ENCODE measurements at regions not wholly inside any gene's neighbourhood (a gene's known extent, or its start where the extent isn't known, plus 50 kb on each side); places are given as distances from the start of the nearest gene placed in this dataset.

GRCh38 chr2:157068237-157068636 lies 189.3 kb upstream of the GALNT5 start:
- Histone ChIP-seq H3K27ac (ENCODE audit: low read depth, low read length) (no peak overlapping the region), H2AFZ (ENCODE audit: low read depth, low read length) (no peak overlapping the region), H3K79me2 (ENCODE audit: insufficient read depth, low read length) (no peaks in the 10 kb centered on the region), H4K20me1 (ENCODE audit: insufficient read depth, low read length) (no peaks in the 10 kb centered on the region), H3K27me3 (ENCODE audit: insufficient read depth, low read length) (no peaks in the 10 kb centered on the region), H3K36me3 (ENCODE audit: insufficient read depth, low read length) (no peaks in the 10 kb centered on the region), H3K4me1 (ENCODE audit: insufficient read depth, low read length) (no peaks in the 10 kb centered on the region), H3K4me3 (ENCODE audit: insufficient read depth, low read depth, low read length) (no peak overlapping the region), H3K9ac (ENCODE audit: low read length) (no peak overlapping the region), H3K9me3 (ENCODE audit: insufficient read depth, low read depth, low read length) (no peaks in the 10 kb centered on the region), H3K4me2 (ENCODE audit: low read length) (no peak overlapping the region)
- Mint-ChIP-seq H3K27me3 (ENCODE audit: low read depth, unreplicated experiment) (no peaks in the 10 kb centered on the region), H3K27ac (ENCODE audit: unreplicated experiment) (no peak overlapping the region), H3K4me3 (ENCODE audit: unreplicated experiment) (no peak overlapping the region), H3K9me3 (ENCODE audit: unreplicated experiment) (peaks cover 14% of the 10 kb centered on the region), H3K36me3 (ENCODE audit: low read depth, unreplicated experiment) (no peaks in the 10 kb centered on the region), H3K4me1 (ENCODE audit: low read depth, unreplicated experiment) (peaks cover 5% of the 10 kb centered on the region)
- no peak for FAIRE-seq
- DNase-seq (ENCODE audit: low read depth), result no peak
- no peak for TF ChIP-seq EZH2 (IDR thresholded peaks at IDR 0.05; ENCODE audit: insufficient read depth, low read length)
- TF ChIP-seq CTCF (IDR thresholded peaks at IDR 0.05; ENCODE audit: insufficient read depth, low read depth, low read length), result no peak

DNA sequence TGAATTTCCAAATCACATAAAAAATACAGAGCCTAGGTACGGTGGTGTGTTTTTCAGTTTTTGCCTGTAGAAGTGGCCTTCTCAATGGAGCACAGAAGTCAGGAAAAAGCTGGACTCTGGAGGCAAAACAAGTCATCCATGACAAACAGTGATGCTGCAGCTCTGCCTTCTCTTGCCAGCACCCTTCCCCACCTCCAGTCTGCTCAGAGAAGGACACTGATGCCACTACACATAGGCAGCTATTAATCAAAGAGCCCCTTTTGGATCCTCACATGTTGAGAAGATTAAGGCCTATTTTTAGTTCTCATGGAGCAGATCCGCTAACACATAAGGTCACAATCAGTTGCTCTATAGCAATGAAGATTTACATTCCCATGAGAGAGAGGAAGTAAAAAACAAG lies 181.6 kb upstream of the GALNT5 start:
- peaks cover 9% of the 10 kb centered on the region for H3K9me3 Mint-ChIP-seq (ENCODE audit: unreplicated experiment)
- no peaks in the 10 kb centered on the region for H3K36me3 Mint-ChIP-seq (ENCODE audit: low read depth, unreplicated experiment)

More for the DNA sequence above, 181.6 kb upstream of the GALNT5 start:
- Histone ChIP-seq H3K9ac (ENCODE audit: low read length) (no peak overlapping the region), H3K4me1 (ENCODE audit: insufficient read depth, low read length) (no peaks in the 10 kb centered on the region), H3K4me3 (ENCODE audit: insufficient read depth, low read depth, low read length) (no peak overlapping the region), H3K9me3 (ENCODE audit: insufficient read depth, low read depth, low read length) (no peaks in the 10 kb centered on the region), H4K20me1 (ENCODE audit: insufficient read depth, low read length) (no peaks in the 10 kb centered on the region), H3K27me3 (ENCODE audit: insufficient read depth, low read length) (no peaks in the 10 kb centered on the region), H3K36me3 (ENCODE audit: insufficient read depth, low read length) (no peaks in the 10 kb centered on the region), H3K79me2 (ENCODE audit: insufficient read depth, low read length) (no peaks in the 10 kb centered on the region), H2AFZ (ENCODE audit: low read depth, low read length) (no peak overlapping the region), H3K4me2 (ENCODE audit: low read length) (no peak overlapping the region), H3K27ac (ENCODE audit: low read depth, low read length) (no peak overlapping the region)
- no peaks in the 10 kb centered on the region for H3K27me3 Mint-ChIP-seq (ENCODE audit: low read depth, unreplicated experiment)
- H3K4me1 Mint-ChIP-seq (ENCODE audit: low read depth, unreplicated experiment), result peaks cover 3% of the 10 kb centered on the region
- TF ChIP-seq CTCF (IDR thresholded peaks at IDR 0.05; ENCODE audit: insufficient read depth, low read depth, low read length) (no peak), EZH2 (IDR thresholded peaks at IDR 0.05; ENCODE audit: insufficient read depth, low read length) (no peak)
- no peak overlapping the region for H3K4me3 Mint-ChIP-seq (ENCODE audit: unreplicated experiment)
- no peak for FAIRE-seq
- H3K27ac Mint-ChIP-seq (ENCODE audit: unreplicated experiment), result no peak overlapping the region
- no peak for DNase-seq (ENCODE audit: low read depth)

Measured in astrocyte (in vitro differentiated cells and primary cell).